ENCODE measurements at regions not wholly inside any gene's neighbourhood (a gene's known extent, or its start where the extent isn't known, plus 50 kb on each side); places are given as distances from the start of the nearest gene placed in this dataset.
"Not testable (repeated sequence)": the region's sequence is repeated elsewhere in the genome, so short reads cannot be mapped to it uniquely, and the experiment has no call there.

- H3K27ac ChIP-seq; H3K27me3 ChIP-seq (replicated peaks); H3K36me3 ChIP-seq; DNase-seq (ENCODE audit: low read depth in 1 of 2, low spot score in 2 of 2); H3K4me1 ChIP-seq (replicated peaks); H3K9me3 ChIP-seq (replicated peaks); H3K4me3 ChIP-seq: not testable (repeated sequence)
Observed at GRCh38 chr10:33690536-33690935, 356.1 kb upstream of the NRP1 start.

- no peaks in the 10 kb centered on the region for H3K4me1 ChIP-seq (replicated peaks)
- no peak for DNase-seq (ENCODE audit: low read depth in 1 of 2, low spot score in 2 of 2)
- H3K4me3 ChIP-seq: no peak overlapping the region
- H3K36me3 ChIP-seq: no peaks in the 10 kb centered on the region
- H3K27me3 ChIP-seq (replicated peaks): no peaks in the 10 kb centered on the region
- no peaks in the 10 kb centered on the region for H3K9me3 ChIP-seq (replicated peaks)
- no peak overlapping the region for H3K27ac ChIP-seq
Observed at GRCh38 chr10:33688506-33688905, 354.0 kb upstream of the NRP1 start.

- DNase-seq (ENCODE audit: low read depth in 1 of 2, low spot score in 2 of 2): no peak
- no peaks in the 10 kb centered on the region for H3K4me1 ChIP-seq (replicated peaks)
- H3K36me3 ChIP-seq: no peaks in the 10 kb centered on the region
- H3K27me3 ChIP-seq (replicated peaks): no peaks in the 10 kb centered on the region
- H3K4me3 ChIP-seq: no peak overlapping the region
- H3K9me3 ChIP-seq (replicated peaks): no peaks in the 10 kb centered on the region
- H3K27ac ChIP-seq: no peak overlapping the region
Observed at GRCh38 chr10:33684211-33684611, 349.7 kb upstream of the NRP1 start.

- no peak for DNase-seq (ENCODE audit: low read depth in 1 of 2, low spot score in 2 of 2)
- Histone ChIP-seq H3K27ac (no peak overlapping the region), H3K9me3 (replicated peaks) (no peaks in the 10 kb centered on the region), H3K4me3 (no peak overlapping the region), H3K36me3 (no peaks in the 10 kb centered on the region), H3K4me1 (replicated peaks) (no peaks in the 10 kb centered on the region), H3K27me3 (replicated peaks) (no peaks in the 10 kb centered on the region)
Observed at GRCh38 chr10:33681595-33681994, 347.1 kb upstream of the NRP1 start.

- Histone ChIP-seq H3K9me3 (replicated peaks) (no peaks in the 10 kb centered on the region), H3K36me3 (no peaks in the 10 kb centered on the region)
- DNase-seq (ENCODE audit: low read depth in 1 of 2, low spot score in 2 of 2): no peak
Observed at GRCh38 chr10:33680036-33680435, 345.6 kb upstream of the NRP1 start.

GRCh38 chr10:33676606-33677339 is 342.3 kb upstream of the NRP1 start:
- no peak overlapping the region for H3K4me3 ChIP-seq
- no peaks in the 10 kb centered on the region for H3K27me3 ChIP-seq (replicated peaks)
- no peaks in the 10 kb centered on the region for H3K4me1 ChIP-seq (replicated peaks)
- no peak for DNase-seq (ENCODE audit: low read depth in 1 of 2, low spot score in 2 of 2)
- H3K9me3 ChIP-seq (replicated peaks): no peaks in the 10 kb centered on the region
- no peaks in the 10 kb centered on the region for H3K36me3 ChIP-seq
- no peak overlapping the region for H3K27ac ChIP-seq

More at GRCh38 chr10:33680036-33680435, 345.6 kb upstream of the NRP1 start:
- H3K4me3 ChIP-seq: no peak overlapping the region
- H3K27me3 ChIP-seq (replicated peaks): no peaks in the 10 kb centered on the region
- no peaks in the 10 kb centered on the region for H3K4me1 ChIP-seq (replicated peaks)
- no peak overlapping the region for H3K27ac ChIP-seq

- Histone ChIP-seq H3K27me3 (replicated peaks) (no peaks in the 10 kb centered on the region), H3K27ac (no peak overlapping the region), H3K9me3 (replicated peaks) (no peaks in the 10 kb centered on the region), H3K36me3 (no peaks in the 10 kb centered on the region), H3K4me3 (no peak overlapping the region), H3K4me1 (replicated peaks) (no peaks in the 10 kb centered on the region)
- DNase-seq (ENCODE audit: low read depth in 1 of 2, low spot score in 2 of 2): no peak
Observed at GRCh38 chr10:33674986-33675599, 340.6 kb upstream of the NRP1 start.

- no peak for DNase-seq (ENCODE audit: low read depth in 1 of 2, low spot score in 2 of 2)
- Histone ChIP-seq H3K4me3 (no peak overlapping the region), H3K36me3 (no peaks in the 10 kb centered on the region), H3K9me3 (replicated peaks) (no peaks in the 10 kb centered on the region), H3K4me1 (replicated peaks) (no peaks in the 10 kb centered on the region), H3K27me3 (replicated peaks) (no peaks in the 10 kb centered on the region), H3K27ac (no peak overlapping the region)
Observed at GRCh38 chr10:33674491-33674890, 340.0 kb upstream of the NRP1 start.

GRCh38 chr10:33673839-33674415 is 339.5 kb upstream of the NRP1 start:
- no peak for DNase-seq (ENCODE audit: low read depth in 1 of 2, low spot score in 2 of 2)

GRCh38 chr10:33669904-33670303 is 335.4 kb upstream of the NRP1 start:
- Histone ChIP-seq H3K27me3 (replicated peaks) (no peaks in the 10 kb centered on the region), H3K27ac (no peak overlapping the region), H3K4me1 (replicated peaks) (no peaks in the 10 kb centered on the region), H3K9me3 (replicated peaks) (no peaks in the 10 kb centered on the region), H3K36me3 (no peaks in the 10 kb centered on the region), H3K4me3 (no peak overlapping the region)
- no peak for DNase-seq (ENCODE audit: low read depth in 1 of 2, low spot score in 2 of 2)

More at GRCh38 chr10:33673839-33674415, 339.5 kb upstream of the NRP1 start:
- Histone ChIP-seq H3K9me3 (replicated peaks) (no peaks in the 10 kb centered on the region), H3K27ac (no peak overlapping the region), H3K36me3 (no peaks in the 10 kb centered on the region), H3K4me1 (replicated peaks) (no peaks in the 10 kb centered on the region), H3K27me3 (replicated peaks) (no peaks in the 10 kb centered on the region), H3K4me3 (no peak overlapping the region)

GRCh38 chr10:33666686-33667480 is 332.4 kb upstream of the NRP1 start:
- Histone ChIP-seq H3K4me1 (replicated peaks) (peaks cover 12% of the 10 kb centered on the region), H3K27ac (no peak overlapping the region), H3K9me3 (replicated peaks) (no peaks in the 10 kb centered on the region), H3K27me3 (replicated peaks) (no peaks in the 10 kb centered on the region), H3K4me3 (no peak overlapping the region), H3K36me3 (no peaks in the 10 kb centered on the region; the same call in 1 of the 2 replicates)
- DNase-seq (ENCODE audit: low read depth in 1 of 2, low spot score in 2 of 2): no peak

GRCh38 chr10:33665501-33665900 is 331.0 kb upstream of the NRP1 start:
- DNase-seq (ENCODE audit: low read depth in 1 of 2, low spot score in 2 of 2): no peak
- H3K9me3 ChIP-seq (replicated peaks): no peaks in the 10 kb centered on the region
- H3K27ac ChIP-seq: no peak overlapping the region
- no peaks in the 10 kb centered on the region for H3K27me3 ChIP-seq (replicated peaks)
- H3K4me3 ChIP-seq: no peak overlapping the region
- peaks cover 26% of the 10 kb centered on the region for H3K4me1 ChIP-seq (replicated peaks)
- H3K36me3 ChIP-seq: no peaks in the 10 kb centered on the region; the same call in 1 of the 2 replicates

GRCh38 chr10:33664070-33664469 is 329.6 kb upstream of the NRP1 start:
- H3K36me3 ChIP-seq: no peaks in the 10 kb centered on the region; the same call in 1 of the 2 replicates
- DNase-seq (ENCODE audit: low read depth in 1 of 2, low spot score in 2 of 2): no peak

More at GRCh38 chr10:33664070-33664469, 329.6 kb upstream of the NRP1 start:
- Histone ChIP-seq H3K9me3 (replicated peaks) (no peaks in the 10 kb centered on the region), H3K4me3 (no peak overlapping the region), H3K4me1 (replicated peaks) (peaks cover 27% of the 10 kb centered on the region), H3K27me3 (replicated peaks) (no peaks in the 10 kb centered on the region), H3K27ac (no peak overlapping the region)

Measured in SJSA1 (cell line).